CD14-positive monocyte (primary cell): ENCODE measurements at regions not wholly inside any gene's neighbourhood (a gene's known extent, or its start where the extent isn't known, plus 50 kb on each side); places are given as distances from the start of the nearest gene placed in this dataset.

Experiments
- DNase-seq, 3 donors: peaks; one replicate each; pipeline ENCODE4 v3.0.0-alpha.2; 2011 to 2022
- H2AFZ ChIP-seq: 2 replicates; pipeline ENCODE4 v1.6.0; 2012; ENCODE audit warnings: mild to moderate bottlenecking, low read depth, low read length, inconsistent platforms; ENCODE audit not compliant: insufficient read depth, poor library complexity, severe bottlenecking
- H3K27ac ChIP-seq, 2 donors: 1 replicate in 1 of 2; 2 replicates in 1 of 2; pipeline ENCODE4 v1.5.1; 2012 to 2013; ENCODE audit warnings: low read length in 2 of 2, control low read depth in 1 of 2, inconsistent platforms in 1 of 2, low read depth in 1 of 2, mild to moderate bottlenecking in 1 of 2
- H3K27me3 ChIP-seq, 2 donors: one replicate each; pipeline versions ENCODE4 v1.6.0 to v1.6.1; 2011 to 2013; ENCODE audit warnings: low read length in 2 of 2; ENCODE audit not compliant: control insufficient read depth in 2 of 2, insufficient read depth in 2 of 2
- H3K36me3 ChIP-seq, 2 donors: replicated peaks in 1 of 2; 1 replicate in 1 of 2; 2 replicates in 1 of 2; pipeline versions ENCODE4 v1.5.1 to v1.6.1; 2012 to 2013; ENCODE audit warnings: low read length in 2 of 2, control low read depth in 1 of 2, inconsistent platforms in 1 of 2, mild to moderate bottlenecking in 1 of 2; ENCODE audit not compliant: insufficient read depth in 2 of 2, control insufficient read depth in 1 of 2
- H3K4me1 ChIP-seq, 2 donors: 1 replicate in 1 of 2; 2 replicates in 1 of 2; pipeline versions ENCODE4 v1.5.1 to v1.6.1; 2012 to 2013; ENCODE audit warnings: low read length in 2 of 2, control low read depth in 1 of 2, inconsistent platforms in 1 of 2, mild to moderate bottlenecking in 1 of 2, moderate library complexity in 1 of 2; ENCODE audit not compliant: insufficient read depth in 2 of 2, control insufficient read depth in 1 of 2
- H3K4me2 ChIP-seq: replicated peaks from 2 replicates; pipeline ENCODE3; 2012; ENCODE audit warnings: low read length, moderate library complexity, mild to moderate bottlenecking; ENCODE audit not compliant: poor library complexity, severe bottlenecking; ENCODE audit errors: extremely low read depth
- H3K4me3 ChIP-seq, 3 experiments: fragments of 200-600 bp in 1 of 3; sonication (generic) in 1 of 3; replicated peaks in 1 of 3; 1 replicate in 2 of 3; 2 replicates in 1 of 3; pipeline ENCODE4 v1.5.1; 2011 to 2013; ENCODE audit warnings: low read length in 3 of 3, mild to moderate bottlenecking in 3 of 3, control low read depth in 2 of 3, low read depth in 2 of 3, inconsistent platforms in 1 of 3, moderate library complexity in 1 of 3
- H3K79me2 ChIP-seq: 2 replicates; pipeline ENCODE4 v1.6.0; 2012; ENCODE audit warnings: mild to moderate bottlenecking, control low read depth, inconsistent platforms, low read length, moderate library complexity; ENCODE audit not compliant: insufficient read depth
- H3K9ac ChIP-seq: 2 replicates; pipeline ENCODE4 v1.6.0; 2017; ENCODE audit warnings: low read length, mild to moderate bottlenecking; ENCODE audit not compliant: insufficient read depth, poor library complexity, severe bottlenecking
- H3K9me3 ChIP-seq, 2 donors: replicated peaks in 1 of 2; 1 replicate in 1 of 2; 2 replicates in 1 of 2; pipeline versions ENCODE4 v1.5.1 to v1.6.1; 2012 to 2013; ENCODE audit warnings: low read length in 2 of 2, control low read depth in 1 of 2; ENCODE audit not compliant: control insufficient read depth in 1 of 2, insufficient read depth in 1 of 2
- H4K20me1 ChIP-seq: 2 replicates; pipeline ENCODE4 v1.6.0; 2012; ENCODE audit warnings: mild to moderate bottlenecking, low read length, control low read depth, moderate library complexity; ENCODE audit not compliant: insufficient read depth
- H3K27ac Mint-ChIP-seq, 7 donors: one replicate each; pipeline ENCODE4 v1.8.0; 2020; ENCODE audit warnings: mild to moderate bottlenecking in 7 of 7, mixed read lengths in 7 of 7, moderate library complexity in 6 of 7, inconsistent platforms in 2 of 7
- H3K27me3 Mint-ChIP-seq, 3 donors: one replicate each; pipeline ENCODE4 v1.8.0; 2021 to 2022; ENCODE audit warnings: low read depth in 3 of 3, mild to moderate bottlenecking in 3 of 3, mixed read lengths in 3 of 3, moderate library complexity in 3 of 3, inconsistent platforms in 1 of 3
- H3K36me3 Mint-ChIP-seq, 2 donors: one replicate each; pipeline ENCODE4 v1.8.0; 2020; ENCODE audit warnings: mixed read lengths in 2 of 2, inconsistent platforms in 1 of 2, mild to moderate bottlenecking in 1 of 2
- H3K4me1 Mint-ChIP-seq: one replicate; pipeline ENCODE4 v1.8.0; 2020; ENCODE audit warnings: mild to moderate bottlenecking, mixed read lengths
- H3K4me3 Mint-ChIP-seq, 2 donors: one replicate each; pipeline ENCODE4 v1.8.0; 2020; ENCODE audit warnings: mild to moderate bottlenecking in 2 of 2, mixed read lengths in 2 of 2, moderate library complexity in 1 of 2
- H3K9me3 Mint-ChIP-seq, 7 donors: one replicate each; pipeline ENCODE4 v1.8.0; 2020 to 2022; ENCODE audit warnings: mixed read lengths in 7 of 7, mild to moderate bottlenecking in 6 of 7, moderate library complexity in 6 of 7, inconsistent platforms in 2 of 7
- WGBS: methylation state at CpG from one replicate; pipeline ENCODE4 v1.1.5; 2013; ENCODE audit warnings: missing lambda C conversion rate; ENCODE audit not compliant: insufficient coverage; 5-methylcytosine and 5-hydroxymethylcytosine counted together
- intact Hi-C, 2 donors: fragments of 100-400 bp; cut with micrococcal nuclease; formaldehyde crosslinking; loops; one replicate each; pipeline versions ENCODE4 v1.15.0 to v1.15.1; 2023
- TF ChIP-seq, protein P1 (sequence below): fragments of 200-600 bp; IDR thresholded peaks from one replicate; pipeline ENCODE4 v1.8.0; 2022; ENCODE audit warnings: antibody characterized with exemption, mild to moderate bottlenecking

DNA sequence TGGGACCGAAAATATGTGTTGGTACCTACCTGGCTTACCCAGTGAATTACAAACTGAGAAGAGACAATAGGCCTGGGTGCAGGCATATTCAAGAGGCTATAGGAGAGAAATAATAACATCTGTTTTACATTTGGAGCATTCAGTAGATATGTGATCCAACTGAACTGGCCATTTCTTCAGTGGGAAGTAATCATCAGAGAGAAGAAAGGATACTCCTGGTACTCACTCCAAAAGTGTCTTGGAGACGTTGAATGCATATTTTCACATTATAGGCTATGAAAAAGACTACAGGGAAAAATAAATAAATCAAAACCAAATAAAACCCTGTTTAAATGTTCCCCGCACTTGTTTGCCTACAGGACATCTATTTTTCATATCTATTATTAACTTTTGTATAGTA, 1680.3 kb downstream of the REEP3 start:
- H3K4me1 Mint-ChIP-seq: no peaks in the 10 kb centered on the region
- H3K27ac ChIP-seq: no peak overlapping the region
- H3K4me1 ChIP-seq: no peaks in the 10 kb centered on the region
- H2AFZ ChIP-seq: no peak overlapping the region
- no peak for DNase-seq
- H3K9ac ChIP-seq: no peak overlapping the region
- no peaks in the 10 kb centered on the region for H3K27me3 ChIP-seq
- no peak overlapping the region for H3K27ac Mint-ChIP-seq
- H3K4me3 ChIP-seq: no peak overlapping the region
- H3K79me2 ChIP-seq: no peaks in the 10 kb centered on the region
- H3K9me3 ChIP-seq: no peaks in the 10 kb centered on the region
- H3K4me3 Mint-ChIP-seq: no peak overlapping the region
- H3K36me3 Mint-ChIP-seq: no peaks in the 10 kb centered on the region
- H4K20me1 ChIP-seq: no peaks in the 10 kb centered on the region
- H3K36me3 ChIP-seq: no peaks in the 10 kb centered on the region
- no peak overlapping the region for H3K4me2 ChIP-seq
- TF ChIP-seq, protein P1, sequence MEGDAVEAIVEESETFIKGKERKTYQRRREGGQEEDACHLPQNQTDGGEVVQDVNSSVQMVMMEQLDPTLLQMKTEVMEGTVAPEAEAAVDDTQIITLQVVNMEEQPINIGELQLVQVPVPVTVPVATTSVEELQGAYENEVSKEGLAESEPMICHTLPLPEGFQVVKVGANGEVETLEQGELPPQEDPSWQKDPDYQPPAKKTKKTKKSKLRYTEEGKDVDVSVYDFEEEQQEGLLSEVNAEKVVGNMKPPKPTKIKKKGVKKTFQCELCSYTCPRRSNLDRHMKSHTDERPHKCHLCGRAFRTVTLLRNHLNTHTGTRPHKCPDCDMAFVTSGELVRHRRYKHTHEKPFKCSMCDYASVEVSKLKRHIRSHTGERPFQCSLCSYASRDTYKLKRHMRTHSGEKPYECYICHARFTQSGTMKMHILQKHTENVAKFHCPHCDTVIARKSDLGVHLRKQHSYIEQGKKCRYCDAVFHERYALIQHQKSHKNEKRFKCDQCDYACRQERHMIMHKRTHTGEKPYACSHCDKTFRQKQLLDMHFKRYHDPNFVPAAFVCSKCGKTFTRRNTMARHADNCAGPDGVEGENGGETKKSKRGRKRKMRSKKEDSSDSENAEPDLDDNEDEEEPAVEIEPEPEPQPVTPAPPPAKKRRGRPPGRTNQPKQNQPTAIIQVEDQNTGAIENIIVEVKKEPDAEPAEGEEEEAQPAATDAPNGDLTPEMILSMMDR: no peak
- no peaks in the 10 kb centered on the region for H3K27me3 Mint-ChIP-seq
- intact Hi-C loops: no loop called here
- WGBS: no CpG with 5 or more reads among the region's 3 CpGs
- peaks cover 0 to 2% (median 0%) of the 10 kb centered on the region in 7 donors for H3K9me3 Mint-ChIP-seq

- H3K27ac Mint-ChIP-seq: no peak overlapping the region
- no peaks in the 10 kb centered on the region for H3K36me3 Mint-ChIP-seq
- WGBS: no CpG with 5 or more reads among the region's 1 CpG
- no peaks in the 10 kb centered on the region for H3K4me1 Mint-ChIP-seq
- H3K9me3 Mint-ChIP-seq: peaks cover 0 to 3% (median 0%) of the 10 kb centered on the region in 7 donors
- Histone ChIP-seq H3K27ac (no peak overlapping the region), H3K4me2 (no peak overlapping the region), H3K9ac (no peak overlapping the region), H3K4me3 (no peak overlapping the region), H3K9me3 (no peaks in the 10 kb centered on the region), H4K20me1 (no peaks in the 10 kb centered on the region), H3K79me2 (no peaks in the 10 kb centered on the region), H3K27me3 (no peaks in the 10 kb centered on the region), H3K4me1 (no peaks in the 10 kb centered on the region), H3K36me3 (no peaks in the 10 kb centered on the region), H2AFZ (no peak overlapping the region)
- no peak for DNase-seq
- no peaks in the 10 kb centered on the region for H3K27me3 Mint-ChIP-seq
- intact Hi-C loops: no loop called here
- no peak overlapping the region for H3K4me3 Mint-ChIP-seq
- TF ChIP-seq, protein P1: no peak
Observed at GRCh38 chr10:65204999-65205398, 1683.8 kb downstream of the REEP3 start.
